ENCODE measurements at regions not wholly inside any gene's neighbourhood (a gene's known extent, or its start where the extent isn't known, plus 50 kb on each side); places are given as distances from the start of the nearest gene placed in this dataset.

DNA sequence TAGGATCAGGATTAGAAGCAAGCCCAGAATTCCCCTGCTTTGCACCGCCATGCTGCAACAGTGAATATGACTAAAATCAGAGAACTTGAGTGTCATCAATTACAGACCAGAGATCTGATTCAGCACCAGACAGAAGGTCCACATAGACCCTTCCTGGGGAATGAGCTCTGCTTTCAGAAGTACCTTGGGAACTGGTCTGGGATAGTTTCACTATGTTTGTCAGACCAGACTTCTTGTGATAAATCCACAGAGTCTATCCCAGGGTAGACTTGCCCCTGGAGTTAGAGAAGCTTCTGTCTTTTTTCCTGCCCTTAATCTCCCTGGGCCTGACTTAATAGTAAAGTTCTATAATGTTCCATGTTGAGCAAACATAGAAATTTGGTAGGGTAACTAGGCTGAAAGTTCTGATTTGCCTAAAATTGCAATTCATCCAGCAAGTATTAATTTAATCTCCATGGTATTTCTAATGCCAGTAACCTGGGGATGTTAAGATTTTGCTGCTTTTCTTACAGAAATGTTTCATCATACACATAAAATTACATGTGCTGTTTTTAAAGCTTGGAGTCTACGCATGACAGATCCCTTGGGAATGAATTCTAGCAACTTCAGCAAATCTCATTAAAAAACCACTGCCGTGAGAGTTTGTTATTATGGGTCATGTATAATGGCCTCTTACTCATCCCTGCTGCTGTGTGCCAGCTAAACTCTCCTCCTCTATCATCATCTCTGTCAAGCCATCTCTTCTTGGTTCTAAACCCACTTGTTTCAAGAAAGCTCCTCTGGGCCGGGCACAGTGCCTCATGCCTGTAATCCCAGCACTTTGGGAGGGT is 61.3 kb upstream of the METAP2 start:
- Histone ChIP-seq H3K4me1 (no peaks in the 10 kb centered on the region), H3K27ac (no peak overlapping the region), H3K27me3 (no peaks in the 10 kb centered on the region), H3K36me3 (no peaks in the 10 kb centered on the region), H3K4me3 (no peak overlapping the region), H3K9me3 (no peaks in the 10 kb centered on the region)
- TF ChIP-seq POLR2A (IDR thresholded peaks at IDR 0.05): no peak
- TF ChIP-seq, protein P1, sequence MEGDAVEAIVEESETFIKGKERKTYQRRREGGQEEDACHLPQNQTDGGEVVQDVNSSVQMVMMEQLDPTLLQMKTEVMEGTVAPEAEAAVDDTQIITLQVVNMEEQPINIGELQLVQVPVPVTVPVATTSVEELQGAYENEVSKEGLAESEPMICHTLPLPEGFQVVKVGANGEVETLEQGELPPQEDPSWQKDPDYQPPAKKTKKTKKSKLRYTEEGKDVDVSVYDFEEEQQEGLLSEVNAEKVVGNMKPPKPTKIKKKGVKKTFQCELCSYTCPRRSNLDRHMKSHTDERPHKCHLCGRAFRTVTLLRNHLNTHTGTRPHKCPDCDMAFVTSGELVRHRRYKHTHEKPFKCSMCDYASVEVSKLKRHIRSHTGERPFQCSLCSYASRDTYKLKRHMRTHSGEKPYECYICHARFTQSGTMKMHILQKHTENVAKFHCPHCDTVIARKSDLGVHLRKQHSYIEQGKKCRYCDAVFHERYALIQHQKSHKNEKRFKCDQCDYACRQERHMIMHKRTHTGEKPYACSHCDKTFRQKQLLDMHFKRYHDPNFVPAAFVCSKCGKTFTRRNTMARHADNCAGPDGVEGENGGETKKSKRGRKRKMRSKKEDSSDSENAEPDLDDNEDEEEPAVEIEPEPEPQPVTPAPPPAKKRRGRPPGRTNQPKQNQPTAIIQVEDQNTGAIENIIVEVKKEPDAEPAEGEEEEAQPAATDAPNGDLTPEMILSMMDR (IDR thresholded peaks at IDR 0.05): no peak
- DNase-seq: no peak

DNA sequence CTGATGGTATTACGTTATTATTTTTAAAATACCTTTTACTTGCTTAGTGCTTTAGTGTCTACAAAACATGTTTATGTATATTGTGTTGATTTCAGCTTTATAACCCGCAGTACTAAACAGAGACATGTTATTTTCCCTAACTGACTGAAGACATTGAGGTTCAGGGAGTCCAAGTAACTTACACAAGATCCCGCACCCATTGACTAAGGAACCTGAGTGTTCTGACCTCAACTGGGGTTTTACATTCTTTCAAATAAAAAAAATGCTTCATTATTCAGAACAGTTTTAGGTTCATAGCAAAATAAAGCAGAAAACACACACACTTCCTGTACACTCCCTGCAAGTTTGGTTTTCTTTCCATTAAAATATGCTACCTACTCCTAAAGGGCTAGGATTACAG is 60.4 kb upstream of the METAP2 start:
- Histone ChIP-seq H3K4me3 (no peak overlapping the region), H3K36me3 (no peaks in the 10 kb centered on the region), H3K27me3 (no peaks in the 10 kb centered on the region), H3K9me3 (no peaks in the 10 kb centered on the region), H3K4me1 (no peaks in the 10 kb centered on the region), H3K27ac (no peak overlapping the region)
- no peak for TF ChIP-seq POLR2A (IDR thresholded peaks at IDR 0.05)
- TF ChIP-seq, protein P1 (IDR thresholded peaks at IDR 0.05): no peak
- no peak for DNase-seq

DNA sequence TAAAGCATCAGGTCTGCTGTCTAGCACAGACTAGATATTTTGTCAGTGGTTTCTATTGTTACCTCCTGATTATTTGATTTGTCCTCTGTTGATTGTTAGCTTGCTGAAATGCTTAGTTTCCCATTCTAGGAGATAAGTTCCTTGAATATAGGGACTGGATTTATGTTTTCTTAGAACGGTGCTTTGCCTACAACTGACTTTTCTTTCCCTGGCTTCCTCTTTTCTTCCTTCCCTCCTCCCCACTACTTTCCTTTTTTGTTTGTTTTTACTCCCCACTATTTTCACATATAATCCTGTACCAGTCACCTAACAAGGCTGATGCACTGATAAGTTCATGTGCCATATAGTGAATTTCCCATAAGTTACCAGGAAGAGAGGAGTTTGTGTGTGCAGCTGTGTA is 58.5 kb upstream of the METAP2 start:
- H3K27ac ChIP-seq: no peak overlapping the region
- H3K27me3 ChIP-seq: no peaks in the 10 kb centered on the region
- no peaks in the 10 kb centered on the region for H3K4me1 ChIP-seq
- TF ChIP-seq, protein P1 (IDR thresholded peaks at IDR 0.05): no peak
- TF ChIP-seq POLR2A (IDR thresholded peaks at IDR 0.05): no peak
- no peak overlapping the region for H3K4me3 ChIP-seq
- H3K9me3 ChIP-seq: no peaks in the 10 kb centered on the region
- no peak for DNase-seq
- H3K36me3 ChIP-seq: no peaks in the 10 kb centered on the region

DNA sequence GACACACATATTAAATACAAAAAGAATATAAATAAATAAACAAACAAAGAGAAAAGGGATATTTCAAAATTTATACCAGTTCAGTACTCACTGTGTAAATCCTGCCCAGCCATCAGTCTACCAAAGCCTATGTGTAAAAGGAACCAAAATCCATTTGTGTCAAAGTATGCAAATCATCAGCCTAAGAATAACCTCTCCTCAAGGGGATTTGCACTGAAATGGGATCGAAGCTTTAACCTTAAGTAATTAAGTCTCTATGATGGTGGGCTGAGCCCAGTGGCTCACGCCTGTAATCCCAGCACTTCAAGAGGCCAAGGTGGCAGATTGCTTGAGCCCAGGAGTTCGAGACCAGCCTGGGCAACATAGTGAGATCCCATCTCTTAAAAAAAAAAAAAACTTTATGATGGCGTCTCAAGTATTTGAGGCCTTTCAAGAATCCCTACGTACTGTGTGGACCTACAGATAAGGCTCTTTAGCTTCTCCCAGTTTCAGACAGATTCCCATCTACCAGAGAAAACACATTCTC is 57.8 kb upstream of the METAP2 start:
- DNase-seq: no peak
- TF ChIP-seq, protein P1 (IDR thresholded peaks at IDR 0.05): no peak

DNA sequence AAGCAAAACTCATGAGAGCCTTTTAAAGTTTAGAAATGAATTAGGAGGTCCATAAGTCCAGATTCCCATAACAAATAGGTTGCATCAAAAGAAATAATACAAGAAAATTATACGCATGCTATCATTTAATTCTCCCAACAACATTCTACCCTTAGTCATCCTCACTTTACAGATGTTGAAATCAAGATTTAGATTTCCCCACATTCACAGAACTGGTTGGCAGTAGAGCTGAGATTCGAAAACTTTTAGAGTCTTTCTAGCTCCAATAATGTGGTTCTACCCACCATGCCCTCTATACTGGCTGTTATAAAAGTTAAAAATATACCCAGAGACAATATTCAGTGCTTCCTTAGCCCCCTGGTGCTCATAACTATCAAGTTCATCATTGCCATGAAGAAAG is 56.6 kb upstream of the METAP2 start:
- no peaks in the 10 kb centered on the region for H3K4me1 ChIP-seq
- no peak for DNase-seq
- no peak for TF ChIP-seq POLR2A (IDR thresholded peaks at IDR 0.05)
- TF ChIP-seq, protein P1 (IDR thresholded peaks at IDR 0.05): no peak

More for the DNA sequence above, 57.8 kb upstream of the METAP2 start:
- H3K36me3 ChIP-seq: no peaks in the 10 kb centered on the region
- no peak overlapping the region for H3K4me3 ChIP-seq
- no peaks in the 10 kb centered on the region for H3K9me3 ChIP-seq
- no peaks in the 10 kb centered on the region for H3K27me3 ChIP-seq
- H3K4me1 ChIP-seq: no peaks in the 10 kb centered on the region
- H3K27ac ChIP-seq: no peak overlapping the region

More for the DNA sequence above, 56.6 kb upstream of the METAP2 start:
- Histone ChIP-seq H3K27ac (no peak overlapping the region), H3K27me3 (no peaks in the 10 kb centered on the region), H3K4me3 (no peak overlapping the region), H3K9me3 (no peaks in the 10 kb centered on the region), H3K36me3 (no peaks in the 10 kb centered on the region)
